Kidney (tissue), 13 donors: ENCODE measurements at regions not wholly inside any gene's neighbourhood (a gene's known extent, or its start where the extent isn't known, plus 50 kb on each side); places are given as distances from the start of the nearest gene placed in this dataset.

Source experiments
- DNase-seq, 5 donors: peaks; one replicate each; pipeline ENCODE4 v3.0.0-alpha.2; 2013 to 2020
- FAIRE-seq: peaks from 2 replicates; lab custom pipeline; 2012; peaks lifted over from hg19 to GRCh38; lab: Jason Lieb, UNC
- H3K27ac ChIP-seq, 2 donors: one replicate each; pipeline ENCODE4 v1.7.0; 2013; ENCODE audit warnings: low read depth in 2 of 2, low read length in 2 of 2, inconsistent platforms in 1 of 2
- H3K27me3 ChIP-seq: one replicate; pipeline ENCODE4 v1.7.1; 2013; ENCODE audit warnings: low read length, inconsistent platforms; ENCODE audit not compliant: control insufficient read depth, insufficient read depth
- H3K36me3 ChIP-seq, 3 donors: one replicate each; pipeline versions ENCODE4 v1.7.0 to v1.7.1; 2013; ENCODE audit warnings: low read length in 3 of 3, control low read depth in 1 of 3, inconsistent platforms in 1 of 3; ENCODE audit not compliant: insufficient read depth in 3 of 3, control insufficient read depth in 2 of 3
- H3K4me1 ChIP-seq, 3 donors: one replicate each; pipeline versions ENCODE4 v1.7.0 to v1.7.1; 2013; ENCODE audit warnings: low read length in 3 of 3, inconsistent platforms in 1 of 3, low read depth in 1 of 3; ENCODE audit not compliant: control insufficient read depth in 2 of 3, insufficient read depth in 2 of 3
- H3K4me3 ChIP-seq, 3 donors: one replicate each; pipeline versions ENCODE4 v1.7.0 to v1.8.1; 2013; ENCODE audit warnings: low read length in 3 of 3, control low read depth in 1 of 3, inconsistent platforms in 1 of 3
- H3K9ac ChIP-seq, 3 donors: one replicate each; pipeline versions ENCODE4 v1.7.0 to v1.7.1; 2013; ENCODE audit warnings: low read length in 3 of 3, control low read depth in 1 of 3, inconsistent platforms in 1 of 3
- H3K9me3 ChIP-seq, 3 donors: one replicate each; pipeline versions ENCODE4 v1.7.0 to v1.7.1; 2013; ENCODE audit warnings: low read length in 3 of 3, control low read depth in 1 of 3, inconsistent platforms in 1 of 3; ENCODE audit not compliant: control insufficient read depth in 2 of 3, insufficient read depth in 1 of 3
- CTCF ChIP-seq: IDR thresholded peaks from 3 replicates; pipeline ENCODE4 v1.5.1; 2012; ENCODE audit warnings: mild to moderate bottlenecking, moderate library complexity, borderline replicate concordance; ENCODE audit not compliant: insufficient read depth; ENCODE audit errors: extremely low read depth
- intact Hi-C: fragments of 100-400 bp; cut with DNase I; formaldehyde crosslinking; loops from one replicate; pipeline ENCODE4 v1.11.1; 2022
- donor health status: control.
- donor health status: control.
- donor health status: control.
- donor health status: control.
- donor health status: control.
- donor health status: DM: yes; HTN: yes; CAD: no.
- donor health status: Normal renal cell carcinoma (clear cell type).

DNA sequence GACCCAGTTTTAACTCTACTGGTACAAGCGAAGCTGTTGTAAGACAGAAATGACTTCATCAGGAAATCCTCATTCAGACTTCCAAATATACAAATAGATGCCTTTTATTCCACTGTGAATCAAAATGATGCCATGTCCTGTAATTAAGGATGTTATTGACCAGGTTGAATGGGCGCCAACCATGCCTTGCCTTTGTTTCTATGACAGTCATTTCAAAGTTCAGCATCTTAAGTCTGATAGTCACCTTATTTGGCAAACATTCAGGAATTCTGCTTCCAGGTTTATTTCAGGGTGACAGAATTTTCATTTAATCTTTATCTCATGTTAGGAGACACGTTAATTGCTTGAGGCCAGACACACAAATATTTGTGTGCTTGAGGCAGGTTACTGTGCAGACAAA lies 592.8 kb upstream of the JAG1 start:
- DNase-seq (no peak), FAIRE-seq (no peak)
- no peak overlapping the region for H3K4me3 ChIP-seq
- no peaks in the 10 kb centered on the region for H3K9me3 ChIP-seq
- H3K27me3 ChIP-seq: no peaks in the 10 kb centered on the region
- no peak for TF ChIP-seq CTCF
- H3K36me3 ChIP-seq: no peaks in the 10 kb centered on the region
- intact Hi-C loops: no loop called here
- no peak overlapping the region for H3K9ac ChIP-seq
- H3K4me1 ChIP-seq: peaks cover 0 to 5% (median 0%) of the 10 kb centered on the region in 3 donors
- no peak overlapping the region for H3K27ac ChIP-seq

DNA sequence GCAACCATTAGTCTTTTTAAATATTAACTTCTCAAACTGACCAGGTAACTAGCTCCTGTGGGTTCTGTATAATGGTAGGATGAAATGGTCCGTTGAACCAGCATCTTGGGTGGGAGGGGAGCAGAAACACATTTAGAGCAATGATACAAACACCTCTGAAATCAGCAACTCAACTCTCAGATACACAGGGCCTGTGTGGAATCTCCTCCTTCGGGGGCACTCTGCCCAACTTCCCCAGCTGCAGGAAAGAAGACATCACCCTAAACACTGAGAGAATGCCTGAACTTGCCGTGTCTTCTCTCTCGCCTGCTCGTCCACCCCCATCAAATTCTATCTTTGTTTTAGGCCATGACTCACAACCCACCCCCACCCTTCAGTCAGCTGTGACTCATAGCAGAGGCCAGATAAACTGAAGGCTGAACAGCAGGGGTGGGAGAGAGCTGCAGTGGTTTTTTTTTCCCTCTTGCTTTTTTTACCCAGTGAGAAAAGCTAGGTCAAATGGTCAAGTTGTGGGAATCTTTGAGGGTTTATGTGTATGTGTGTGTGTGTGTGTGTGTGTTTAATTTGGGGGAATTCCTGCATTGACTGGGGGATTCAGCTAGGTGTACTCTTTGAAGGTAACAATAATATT lies 593.4 kb upstream of the JAG1 start:
- H3K36me3 ChIP-seq: no peaks in the 10 kb centered on the region
- peak; percentile 51 to 85 (median 66) for DNase-seq
- no peak overlapping the region for H3K9ac ChIP-seq
- no peak for FAIRE-seq
- intact Hi-C loops: no loop called here
- no peak overlapping the region for H3K4me3 ChIP-seq
- TF ChIP-seq CTCF: no peak
- H3K27me3 ChIP-seq: no peaks in the 10 kb centered on the region
- H3K4me1 ChIP-seq: peaks cover 0 to 5% (median 0%) of the 10 kb centered on the region in 3 donors
- no peaks in the 10 kb centered on the region for H3K9me3 ChIP-seq
- peak overlapping the region in 1 of 2 donors; percentile 3 for H3K27ac ChIP-seq

DNA sequence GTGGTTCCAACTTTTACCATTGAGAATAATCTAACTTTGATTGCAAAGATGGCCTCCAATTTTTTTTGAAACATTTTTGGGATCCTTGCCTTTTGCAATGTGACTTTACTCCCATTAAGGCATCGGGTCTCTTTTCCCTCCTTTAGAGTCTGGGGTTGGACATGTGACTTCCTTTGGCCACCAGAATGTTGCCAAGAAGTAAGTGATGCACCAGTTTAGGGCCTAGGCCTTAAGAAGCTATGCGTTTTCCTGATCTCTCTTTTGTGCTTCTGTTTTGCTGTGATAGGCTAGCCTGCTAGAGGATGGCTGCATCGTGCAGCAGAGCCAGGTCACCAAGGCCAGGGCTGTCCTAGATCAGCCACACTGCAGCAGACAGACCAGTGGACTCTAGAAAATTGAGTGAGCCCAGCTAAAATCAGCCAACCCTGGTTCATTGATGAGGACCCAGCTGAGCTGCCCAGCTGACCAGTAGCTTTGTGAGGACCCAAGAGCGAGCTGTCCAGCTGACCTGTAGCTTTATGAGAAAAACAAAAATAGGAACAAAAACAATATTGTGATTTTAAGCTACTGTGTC lies 594.0 kb upstream of the JAG1 start:
- H3K4me3 ChIP-seq: no peak overlapping the region
- no peaks in the 10 kb centered on the region for H3K9me3 ChIP-seq
- FAIRE-seq (no peak), DNase-seq (peak in 1 of 5 donors; percentile 57)
- TF ChIP-seq CTCF: no peak
- no peaks in the 10 kb centered on the region for H3K27me3 ChIP-seq
- H3K9ac ChIP-seq: no peak overlapping the region
- H3K27ac ChIP-seq: no peak overlapping the region
- intact Hi-C loops: no loop called here
- H3K36me3 ChIP-seq: no peaks in the 10 kb centered on the region
- H3K4me1 ChIP-seq: peaks cover 0 to 5% (median 0%) of the 10 kb centered on the region in 3 donors
